ENCODE measurements at regions not wholly inside any gene's neighbourhood (a gene's known extent, or its start where the extent isn't known, plus 50 kb on each side); places are given as distances from the start of the nearest gene placed in this dataset.
"Not testable (repeated sequence)": the region's sequence is repeated elsewhere in the genome, so short reads cannot be mapped to it uniquely, and the experiment has no call there.

DNA sequence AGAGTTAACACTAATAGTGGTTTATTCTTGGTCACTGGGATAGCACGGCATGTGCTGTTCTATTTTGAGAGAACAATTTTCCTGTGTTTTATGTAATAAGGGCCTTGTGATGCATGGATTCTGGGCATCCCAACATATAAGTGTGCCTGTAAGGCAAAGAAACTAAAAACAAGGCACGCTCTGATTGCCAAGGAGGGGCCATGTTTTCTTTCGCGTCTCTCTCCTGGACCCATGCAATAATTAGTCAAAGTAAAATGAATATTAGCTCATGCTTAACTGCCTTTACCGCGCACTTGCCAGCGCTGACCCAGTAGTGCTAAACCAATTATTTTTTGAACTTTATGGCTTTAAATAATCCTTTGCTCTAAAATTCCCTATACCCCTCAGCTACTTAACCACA lies 140.9 kb downstream of the PSAT1 start:
- intact Hi-C loops (cut with micrococcal nuclease) = loop anchor here (5.0 kb wide), 1 partner anchor 1739 kb away; no protein-coding TSS in a partner anchor

DNA sequence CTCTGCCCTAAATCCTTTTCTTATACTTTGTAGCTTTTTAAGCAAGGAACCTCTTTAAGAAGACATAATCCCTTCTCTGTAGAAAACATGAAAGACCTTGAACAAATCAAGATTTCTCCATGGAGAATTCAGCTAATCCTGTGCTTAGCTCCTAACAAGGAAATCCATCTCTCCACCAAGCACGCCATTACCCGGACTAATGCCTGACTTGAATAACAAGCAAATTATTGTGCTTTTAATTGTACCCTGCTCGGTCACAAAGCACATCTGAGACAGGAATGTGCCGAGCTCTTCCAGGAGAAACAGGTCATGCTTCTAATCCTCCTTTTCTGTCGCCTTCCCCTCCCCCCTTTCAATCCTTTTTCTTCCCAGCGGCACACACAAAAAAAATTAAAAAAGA lies 141.3 kb downstream of the PSAT1 start:
- intact Hi-C loops (cut with micrococcal nuclease) = loop anchor here (5.0 kb wide), 1 partner anchor 1739 kb away; no protein-coding TSS in a partner anchor

GRCh38 chr9:78438780-78439179 lies 141.9 kb downstream of the PSAT1 start:
- intact Hi-C loops (cut with micrococcal nuclease) = loop anchor here (5.0 kb wide), 1 partner anchor 1739 kb away; no protein-coding TSS in a partner anchor

GRCh38 chr9:78439190-78439865 lies 142.4 kb downstream of the PSAT1 start:
- intact Hi-C loops (cut with micrococcal nuclease) = loop anchor here (5.0 kb wide), 1 partner anchor 1738 kb away; no protein-coding TSS in a partner anchor

DNA sequence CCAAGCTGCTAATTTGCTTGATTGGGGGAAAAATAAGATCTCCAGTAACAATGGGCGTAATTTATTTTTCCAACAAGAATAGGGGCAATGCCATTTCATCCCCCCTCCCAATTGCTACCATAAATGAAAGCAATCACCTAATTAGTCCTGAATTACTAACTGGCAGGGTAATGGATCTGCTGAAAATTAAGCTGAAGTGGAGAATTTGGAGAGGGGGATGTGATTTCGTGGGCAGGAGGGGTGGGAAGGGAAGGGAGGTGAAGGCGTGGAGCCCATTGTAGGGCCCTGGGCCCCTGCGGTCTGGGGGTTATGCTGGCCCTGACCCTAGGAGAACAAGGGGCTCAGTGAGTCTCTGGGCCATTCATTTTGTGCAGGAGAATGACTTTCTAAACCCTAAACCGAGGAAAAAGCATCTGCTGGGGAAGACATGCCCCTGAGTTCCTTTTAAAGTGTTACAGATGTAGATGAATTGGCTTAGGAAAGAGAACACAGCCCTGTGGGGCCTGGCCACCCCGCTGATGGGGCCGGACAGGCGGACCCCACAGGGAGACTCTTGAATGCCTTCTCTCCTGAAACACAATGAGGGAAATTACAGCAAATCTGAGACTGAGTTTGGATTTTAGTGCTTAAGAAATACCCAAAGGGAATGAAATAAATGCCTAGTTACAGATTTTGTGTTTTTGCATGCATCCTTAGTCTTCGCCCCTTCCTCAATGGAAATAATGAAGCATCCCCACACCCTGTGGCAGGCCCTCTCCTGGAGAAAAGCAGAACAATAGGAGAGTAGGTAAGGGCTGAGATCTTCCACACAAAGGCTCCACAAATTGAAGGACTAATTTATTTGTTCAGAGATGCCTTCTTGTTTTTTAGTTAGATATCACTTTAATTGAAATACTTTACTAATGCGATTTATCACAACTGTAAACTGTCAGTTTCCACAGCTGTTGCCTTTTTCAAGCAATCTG lies 143.2 kb downstream of the PSAT1 start:
- intact Hi-C loops (cut with micrococcal nuclease) = loop anchor here (5.0 kb wide), 1 partner anchor 1737 kb away; no protein-coding TSS in a partner anchor

- intact Hi-C loops (cut with micrococcal nuclease) = no loop called here
Observed at GRCh38 chr9:78441396-78441795, 144.5 kb downstream of the PSAT1 start.

DNA sequence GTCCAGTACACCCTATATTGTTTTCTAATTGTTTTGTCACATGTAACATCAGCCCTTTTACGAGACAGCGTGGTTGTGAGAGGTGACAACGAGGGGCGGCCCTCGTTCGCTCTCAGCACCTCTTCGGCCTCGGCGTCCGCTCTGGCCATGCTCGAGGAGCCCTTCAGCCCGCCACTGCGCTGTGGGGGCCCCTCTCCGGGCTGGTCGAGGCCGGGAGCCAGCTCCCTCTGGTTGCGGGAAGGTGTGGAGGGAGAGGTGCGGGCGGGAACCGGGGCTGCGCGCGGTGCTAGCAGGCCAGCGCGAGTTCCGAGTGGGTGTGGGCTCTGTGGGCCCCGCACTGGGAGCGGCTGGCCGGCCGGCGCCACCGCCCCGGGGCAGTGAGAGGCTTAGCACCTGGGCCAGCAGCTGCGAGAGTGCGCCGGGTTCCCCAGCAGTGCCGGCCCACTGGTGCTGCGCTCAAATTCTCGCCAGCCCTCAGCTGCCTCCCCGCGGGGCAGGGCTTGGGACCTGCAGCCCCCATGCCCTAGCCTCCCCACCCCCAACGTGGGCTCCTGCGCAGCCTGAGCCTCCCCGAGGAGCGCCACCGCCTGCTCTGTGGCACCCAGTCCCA lies 145.0 kb downstream of the PSAT1 start:
- intact Hi-C loops (cut with micrococcal nuclease) = no loop called here

- intact Hi-C loops (cut with micrococcal nuclease) = not testable (repeated sequence)
Observed at GRCh38 chr9:78442577-78442976, 145.7 kb downstream of the PSAT1 start.

DNA sequence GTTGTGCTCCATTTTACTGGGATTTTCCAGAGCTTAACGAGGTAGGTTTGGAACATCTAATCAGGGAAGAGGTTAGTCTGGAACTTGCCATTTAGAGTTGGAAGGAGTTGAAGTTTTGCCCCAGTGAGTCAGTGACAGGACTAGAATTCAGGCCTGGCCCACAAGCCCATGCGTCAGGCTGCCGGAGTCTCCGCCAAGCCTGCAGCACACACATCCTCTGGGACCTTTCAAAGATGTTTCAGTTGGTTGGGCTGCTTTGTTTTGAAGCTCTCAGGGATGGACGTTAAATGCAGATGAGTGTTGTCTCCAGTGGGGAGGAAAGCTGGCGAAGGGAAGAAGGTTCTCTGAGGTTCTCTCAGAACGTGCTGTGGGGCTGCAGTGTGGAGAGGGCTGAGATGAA lies 147.0 kb downstream of the PSAT1 start:
- intact Hi-C loops (cut with micrococcal nuclease) = no loop called here

DNA sequence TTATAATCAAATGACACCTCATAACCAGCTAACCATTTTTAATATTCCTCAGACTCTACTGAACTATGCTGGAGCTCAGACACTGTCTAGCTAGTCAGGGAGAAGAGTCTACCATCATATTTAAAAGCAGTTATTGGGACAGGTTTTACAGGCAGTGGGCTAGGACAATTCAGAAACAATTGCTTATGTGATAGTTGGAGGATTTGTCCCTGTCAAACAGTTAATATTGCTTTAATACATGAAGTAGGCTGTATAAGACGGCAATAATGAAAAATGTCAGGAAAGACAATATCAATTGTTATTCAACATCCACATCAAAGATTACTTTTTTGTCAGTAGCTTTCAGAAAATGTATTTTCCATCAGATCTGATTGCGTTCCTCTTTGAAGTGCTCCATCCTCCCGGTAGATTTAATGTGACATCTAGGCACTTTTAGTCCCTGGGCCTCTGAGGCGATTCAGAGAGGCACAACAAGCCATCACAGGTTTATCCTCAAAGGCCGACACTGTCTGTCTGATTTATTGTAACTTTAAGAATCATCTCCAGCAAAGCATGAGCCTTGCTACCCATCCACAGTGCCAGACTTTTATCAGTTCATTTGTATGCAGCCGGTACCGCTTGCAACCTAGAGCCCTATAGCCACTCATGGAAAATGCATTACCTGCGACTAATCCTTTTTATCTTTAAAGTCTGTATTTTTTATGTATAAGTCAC lies 152.2 kb downstream of the PSAT1 start:
- intact Hi-C loops (cut with micrococcal nuclease) = no loop called here

GRCh38 chr9:78453450-78453849 lies 156.5 kb downstream of the PSAT1 start:
- intact Hi-C loops (cut with micrococcal nuclease) = no loop called here

GRCh38 chr9:78462611-78463010 lies 165.7 kb downstream of the PSAT1 start:
- intact Hi-C loops (cut with micrococcal nuclease) = no loop called here

DNA sequence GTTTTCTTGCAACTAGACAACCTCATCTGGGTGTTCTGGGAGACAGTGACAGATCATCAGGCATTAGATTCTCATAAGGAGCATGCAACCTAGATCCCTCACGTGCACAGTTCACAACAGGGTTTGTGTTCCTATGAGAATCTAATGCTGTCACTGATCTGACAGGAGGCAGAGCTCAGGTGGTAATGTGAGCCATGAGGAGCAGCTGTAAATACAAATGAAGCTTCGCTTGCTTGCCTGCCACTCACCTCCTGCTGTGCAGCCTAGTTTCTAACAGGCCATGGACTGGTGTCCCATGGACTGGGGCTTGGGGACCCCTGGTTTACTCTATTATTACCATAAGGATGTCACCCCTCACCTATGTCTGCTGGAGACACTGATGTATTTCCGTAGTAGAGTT lies 166.8 kb downstream of the PSAT1 start:
- intact Hi-C loops (cut with micrococcal nuclease) = no loop called here

DNA sequence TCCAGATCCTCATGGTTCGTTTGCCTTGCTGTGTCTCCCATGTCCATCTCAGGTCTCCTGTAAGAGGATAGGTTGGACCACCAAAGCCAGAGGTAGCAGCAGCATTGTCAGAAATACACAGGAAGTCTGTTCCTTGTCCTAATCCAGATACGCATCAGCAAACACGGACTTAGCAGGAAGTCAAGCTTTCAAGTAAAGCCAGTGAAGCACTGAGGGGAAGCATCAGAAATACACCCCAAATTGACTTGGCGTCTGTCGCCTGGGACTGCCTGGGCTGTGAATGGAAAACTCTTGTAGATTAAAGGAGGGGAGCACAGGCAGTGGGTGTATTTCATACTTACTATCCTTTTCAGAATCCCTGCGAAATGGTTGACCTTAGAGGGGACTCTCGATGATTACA lies 171.3 kb downstream of the PSAT1 start:
- intact Hi-C loops (cut with micrococcal nuclease) = no loop called here

- intact Hi-C loops (cut with micrococcal nuclease) = no loop called here
Observed at GRCh38 chr9:78468974-78469576, 172.2 kb downstream of the PSAT1 start.

DNA sequence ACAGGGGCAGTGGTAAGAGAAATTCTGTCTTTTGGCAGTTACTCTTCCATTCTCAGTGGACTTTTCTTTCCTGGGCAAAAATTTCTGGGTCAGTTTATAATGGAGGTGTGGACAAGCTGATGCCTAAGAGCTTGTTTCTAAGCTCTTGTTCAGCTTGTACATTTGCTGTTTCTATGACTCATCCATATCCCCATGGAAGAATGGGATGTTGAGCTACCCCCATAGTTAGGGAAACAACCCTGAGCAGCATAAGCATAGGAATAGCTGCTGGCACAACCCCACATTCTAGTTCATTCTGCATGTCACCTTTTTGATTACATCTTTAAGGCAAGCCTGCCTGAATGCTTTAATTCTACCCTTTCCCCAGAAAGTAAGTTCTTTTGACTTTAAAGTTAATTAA lies 173.3 kb downstream of the PSAT1 start:
- intact Hi-C loops (cut with micrococcal nuclease) = no loop called here

- intact Hi-C loops (cut with micrococcal nuclease) = no loop called here
Observed at GRCh38 chr9:78470741-78471140, 173.8 kb downstream of the PSAT1 start.

GRCh38 chr9:78472111-78472510 lies 175.2 kb downstream of the PSAT1 start:
- intact Hi-C loops (cut with micrococcal nuclease) = no loop called here

DNA sequence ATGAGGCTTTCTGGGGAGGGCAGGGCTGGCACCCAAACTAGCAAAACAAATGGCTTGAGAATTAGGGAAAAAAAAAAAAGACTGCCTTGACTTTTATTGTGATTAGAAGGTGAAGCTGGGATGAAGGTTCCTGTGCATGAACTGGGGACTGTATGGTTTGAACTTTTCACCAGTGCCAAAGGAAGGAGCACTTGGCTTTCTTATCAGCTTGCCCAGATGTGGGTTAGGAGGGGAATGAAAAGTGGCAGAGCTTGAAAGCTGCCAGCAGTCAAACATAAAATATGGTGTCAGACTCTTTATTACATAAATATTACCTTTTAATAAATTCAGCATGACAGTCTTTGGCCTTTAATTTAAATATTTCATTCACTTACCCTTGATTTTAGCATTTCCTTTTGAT lies 182.5 kb downstream of the PSAT1 start:
- intact Hi-C loops (cut with micrococcal nuclease) = no loop called here

GRCh38 chr9:78486661-78487060 lies 189.7 kb downstream of the PSAT1 start:
- intact Hi-C loops (cut with micrococcal nuclease) = no loop called here

GRCh38 chr9:78490231-78490630 lies 193.3 kb downstream of the PSAT1 start:
- intact Hi-C loops (cut with micrococcal nuclease) = no loop called here

All from T-helper 1 cell treated with Interleukin-12 subunit alpha and Interleukin-12 subunit beta and Interleukin-4 antibody, amounts not matched to agents 30 ng/mL and 1 ng/mL, for 36 hours (primary cell).